GM23338 (cell line): ENCODE measurements at regions not wholly inside any gene's neighbourhood (a gene's known extent, or its start where the extent isn't known, plus 50 kb on each side); places are given as distances from the start of the nearest gene placed in this dataset.
A peak's percentile ranks its signal among the peaks of the same experiment; 100 is the strongest.

Source experiments
- ATAC-seq: fragments of 200-7000 bp; cut with Tn5 transposase; 3 replicates; pipeline ENCODE4 v1.9.1; 2020
- DNase-seq: peaks from one replicate; pipeline ENCODE4 v3.0.0-alpha.2; 2015; ENCODE audit warnings: low spot score
- H2AFZ ChIP-seq: fragments of 200-600 bp; sonication (generic); 2 replicates; pipeline ENCODE4 v1.8.0; 2016; ENCODE audit warnings: antibody characterized with exemption, mild to moderate bottlenecking, moderate library complexity
- H3F3A ChIP-seq: fragments of 200-600 bp; sonication (generic); replicated peaks from 2 replicates; pipeline ENCODE4 v1.8.0; 2017; ENCODE audit warnings: antibody characterized with exemption, mixed run types, low read depth
- H3K27ac ChIP-seq: fragments of 200-600 bp; sonication (generic); 2 replicates; pipeline ENCODE4 v1.6.1; 2016; ENCODE audit warnings: low read depth
- H3K27me3 ChIP-seq: fragments of 200-600 bp; sonication (generic); 2 replicates; pipeline ENCODE4 v1.8.0; 2016; ENCODE audit warnings: mild to moderate bottlenecking, mixed run types, moderate library complexity; ENCODE audit not compliant: insufficient read depth
- H3K36me3 ChIP-seq: fragments of 200-600 bp; sonication (generic); 2 replicates; pipeline ENCODE4 v1.8.0; 2016; ENCODE audit warnings: mild to moderate bottlenecking; ENCODE audit not compliant: insufficient read depth
- H3K4me1 ChIP-seq: fragments of 200-600 bp; sonication (generic); 2 replicates; pipeline ENCODE4 v1.8.0; 2016; ENCODE audit warnings: mild to moderate bottlenecking, moderate library complexity; ENCODE audit not compliant: insufficient read depth
- H3K4me2 ChIP-seq: fragments of 200-600 bp; sonication (generic); 2 replicates; pipeline ENCODE4 v1.7.1; 2017; ENCODE audit warnings: mixed run types
- H3K4me3 ChIP-seq: fragments of 200-600 bp; sonication (generic); 2 replicates; pipeline ENCODE4 v1.6.1; 2016; ENCODE audit warnings: mixed run types
- H3K79me2 ChIP-seq: fragments of 200-600 bp; sonication (generic); replicated peaks from 2 replicates; pipeline ENCODE4 v1.8.0; 2017; ENCODE audit warnings: mild to moderate bottlenecking; ENCODE audit not compliant: insufficient read depth
- H3K9me2 ChIP-seq: fragments of 200-600 bp; sonication (generic); 2 replicates; pipeline ENCODE4 v1.8.0; 2017; ENCODE audit not compliant: insufficient read depth
- H4K20me1 ChIP-seq: fragments of 200-600 bp; sonication (generic); replicated peaks from 2 replicates; pipeline ENCODE4 v1.8.0; 2017; ENCODE audit warnings: mild to moderate bottlenecking; ENCODE audit not compliant: insufficient read depth
- H3K27ac Mint-ChIP-seq: 2 replicates; pipeline ENCODE4 v1.8.0; 2020; ENCODE audit warnings: inconsistent platforms, mild to moderate bottlenecking, moderate library complexity, mixed read lengths
- H3K27me3 Mint-ChIP-seq: 3 replicates; pipeline ENCODE4 v1.8.0; 2022; ENCODE audit warnings: low read depth, mild to moderate bottlenecking, moderate library complexity, mixed read lengths, inconsistent platforms; ENCODE audit not compliant: insufficient read depth, poor library complexity
- H3K36me3 Mint-ChIP-seq: 3 replicates; pipeline ENCODE4 v1.8.0; 2021; ENCODE audit warnings: low read depth, mild to moderate bottlenecking, inconsistent platforms, moderate library complexity, mixed read lengths
- H3K4me1 Mint-ChIP-seq: 3 replicates; pipeline ENCODE4 v1.8.0; 2020; ENCODE audit warnings: mild to moderate bottlenecking, inconsistent platforms, mixed read lengths
- H3K4me3 Mint-ChIP-seq: 3 replicates; pipeline ENCODE4 v1.8.0; 2021; ENCODE audit warnings: moderate library complexity, mild to moderate bottlenecking, inconsistent platforms, mixed read lengths
- H3K9me3 Mint-ChIP-seq: 3 replicates; pipeline ENCODE4 v1.8.0; 2020; ENCODE audit warnings: moderate library complexity, mild to moderate bottlenecking, inconsistent platforms, mixed read lengths
- CREB1 ChIP-seq: fragments of 250-450 bp; sonication (Bioruptor Pico); IDR thresholded peaks from 2 replicates; pipeline ENCODE4 v1.5.0; 2020; ENCODE audit warnings: low read depth, mild to moderate bottlenecking, moderate library complexity
- EZH2 ChIP-seq: fragments of 200-600 bp; sonication (generic); IDR thresholded peaks from one replicate; pipeline ENCODE4 v1.8.0; 2017; ENCODE audit warnings: antibody characterized with exemption, mild to moderate bottlenecking, low read depth; ENCODE audit not compliant: unreplicated experiment
- EZH2phosphoT487 ChIP-seq: fragments of 200-600 bp; sonication (generic); IDR thresholded peaks from one replicate; pipeline ENCODE4 v1.8.1; 2018; ENCODE audit warnings: antibody characterized with exemption; ENCODE audit not compliant: unreplicated experiment
- JUNB ChIP-seq: IDR thresholded peaks from one replicate; pipeline ENCODE4 v1.6.1; 2016; ENCODE audit warnings: antibody characterized with exemption; ENCODE audit not compliant: unreplicated experiment
- NANOG ChIP-seq: IDR thresholded peaks from 2 replicates; pipeline ENCODE4 v1.6.1; 2016; ENCODE audit warnings: antibody characterized with exemption, borderline replicate concordance
- POLR2AphosphoS5 ChIP-seq: IDR thresholded peaks from 2 replicates; pipeline ENCODE4 v1.6.1; 2016; ENCODE audit warnings: antibody characterized with exemption, low read depth
- STAT1 ChIP-seq: IDR thresholded peaks from one replicate; pipeline ENCODE4 v1.6.1; 2016; ENCODE audit warnings: antibody characterized with exemption; ENCODE audit not compliant: unreplicated experiment
- ZNF114 ChIP-seq: fragments of 250-450 bp; sonication (Bioruptor Pico); IDR thresholded peaks from 2 replicates; pipeline ENCODE4 v1.5.0; 2020; ENCODE audit warnings: mild to moderate bottlenecking, moderate library complexity
- ZNF331 ChIP-seq: fragments of 250-450 bp; sonication (Bioruptor Pico); IDR thresholded peaks from 2 replicates; pipeline ENCODE4 v1.5.0; 2020; ENCODE audit warnings: low read depth, mild to moderate bottlenecking, moderate library complexity
- TF ChIP-seq, protein P1 (sequence below): fragments of 250-450 bp; sonication (Bioruptor Pico); IDR thresholded peaks from 2 replicates; pipeline ENCODE4 v1.5.0; 2020; ENCODE audit warnings: mild to moderate bottlenecking, moderate library complexity
- TF ChIP-seq, protein P2 (sequence below): IDR thresholded peaks from one replicate; pipeline ENCODE4 v1.6.1; 2018; ENCODE audit warnings: antibody characterized with exemption; ENCODE audit not compliant: unreplicated experiment
- TF ChIP-seq, protein P3 (sequence below), 2 experiments: fragments of 200-600 bp in 1 of 2; sonication (generic) in 1 of 2; conservative IDR thresholded peaks; 2 replicates each; pipeline versions ENCODE4 v1.5.1 to v1.6.1; 2016 to 2017; ENCODE audit warnings: antibody characterized with exemption in 2 of 2, low read depth in 2 of 2, mild to moderate bottlenecking in 2 of 2, moderate library complexity in 1 of 2
- TF ChIP-seq, protein P4 (sequence below): IDR thresholded peaks from 2 replicates; pipeline ENCODE4 v1.6.1; 2016; ENCODE audit warnings: antibody characterized with exemption

DNA sequence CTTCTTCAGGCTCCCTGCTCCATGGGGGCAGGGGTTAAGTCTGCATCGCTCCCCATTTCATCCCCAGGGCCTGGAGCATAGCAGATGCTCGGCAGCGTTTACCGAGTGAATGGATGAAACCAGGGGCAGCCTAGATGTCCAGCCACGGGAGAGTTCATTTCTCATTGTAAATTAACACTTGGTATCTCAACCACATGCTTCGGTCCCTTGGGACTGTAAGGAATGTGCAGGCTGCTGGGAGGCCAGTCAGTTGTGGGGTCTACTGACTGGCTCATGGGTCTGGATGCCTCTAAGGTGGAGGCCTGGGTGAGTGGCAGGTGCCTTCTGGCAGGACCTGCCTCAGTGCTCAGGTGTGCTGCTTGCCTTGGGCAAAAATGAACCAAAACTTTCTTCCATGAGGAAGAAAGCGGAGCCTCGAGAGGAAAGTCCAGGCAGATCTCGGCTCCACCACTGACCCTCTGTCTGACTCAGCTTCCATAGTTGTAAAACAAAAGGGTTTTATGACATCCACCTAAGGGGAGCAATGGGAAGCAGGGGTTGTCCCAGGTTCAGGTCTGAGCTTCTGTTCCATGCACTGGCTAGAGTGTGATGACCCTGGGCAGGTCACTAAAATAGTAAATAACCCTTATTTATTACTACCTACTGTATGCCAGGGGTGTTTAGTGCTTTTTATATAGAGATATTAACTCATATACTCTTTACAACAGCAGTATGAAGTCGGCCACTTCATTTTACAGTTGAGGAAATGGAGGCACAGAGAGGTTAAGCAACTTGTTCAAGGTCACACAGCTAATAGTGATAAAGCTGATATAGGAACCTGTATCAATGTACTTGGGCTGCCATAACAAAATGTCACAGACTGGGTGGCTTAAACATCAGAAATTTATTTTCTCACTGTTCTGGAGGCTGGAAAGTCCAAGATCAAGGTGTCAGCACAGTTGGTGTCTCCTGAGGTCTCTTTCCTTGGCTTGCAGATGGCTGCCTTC, 144.3 kb upstream of the STX18 start:
- no peak overlapping the region for H3K4me3 ChIP-seq
- no peak overlapping the region for H2AFZ ChIP-seq
- peaks cover 11% of the 10 kb centered on the region for H3K27me3 Mint-ChIP-seq
- no peaks in the 10 kb centered on the region for H3K36me3 ChIP-seq
- TF ChIP-seq POLR2AphosphoS5 (no peak), JUNB (no peak), CREB1 (CRISPR knock-in tag) (no peak), ZNF331 (CRISPR knock-in tag) (no peak), NANOG (no peak), STAT1 (no peak), EZH2 (no peak), EZH2phosphoT487 (no peak), ZNF114 (CRISPR knock-in tag) (no peak)
- TF ChIP-seq, protein P1, sequence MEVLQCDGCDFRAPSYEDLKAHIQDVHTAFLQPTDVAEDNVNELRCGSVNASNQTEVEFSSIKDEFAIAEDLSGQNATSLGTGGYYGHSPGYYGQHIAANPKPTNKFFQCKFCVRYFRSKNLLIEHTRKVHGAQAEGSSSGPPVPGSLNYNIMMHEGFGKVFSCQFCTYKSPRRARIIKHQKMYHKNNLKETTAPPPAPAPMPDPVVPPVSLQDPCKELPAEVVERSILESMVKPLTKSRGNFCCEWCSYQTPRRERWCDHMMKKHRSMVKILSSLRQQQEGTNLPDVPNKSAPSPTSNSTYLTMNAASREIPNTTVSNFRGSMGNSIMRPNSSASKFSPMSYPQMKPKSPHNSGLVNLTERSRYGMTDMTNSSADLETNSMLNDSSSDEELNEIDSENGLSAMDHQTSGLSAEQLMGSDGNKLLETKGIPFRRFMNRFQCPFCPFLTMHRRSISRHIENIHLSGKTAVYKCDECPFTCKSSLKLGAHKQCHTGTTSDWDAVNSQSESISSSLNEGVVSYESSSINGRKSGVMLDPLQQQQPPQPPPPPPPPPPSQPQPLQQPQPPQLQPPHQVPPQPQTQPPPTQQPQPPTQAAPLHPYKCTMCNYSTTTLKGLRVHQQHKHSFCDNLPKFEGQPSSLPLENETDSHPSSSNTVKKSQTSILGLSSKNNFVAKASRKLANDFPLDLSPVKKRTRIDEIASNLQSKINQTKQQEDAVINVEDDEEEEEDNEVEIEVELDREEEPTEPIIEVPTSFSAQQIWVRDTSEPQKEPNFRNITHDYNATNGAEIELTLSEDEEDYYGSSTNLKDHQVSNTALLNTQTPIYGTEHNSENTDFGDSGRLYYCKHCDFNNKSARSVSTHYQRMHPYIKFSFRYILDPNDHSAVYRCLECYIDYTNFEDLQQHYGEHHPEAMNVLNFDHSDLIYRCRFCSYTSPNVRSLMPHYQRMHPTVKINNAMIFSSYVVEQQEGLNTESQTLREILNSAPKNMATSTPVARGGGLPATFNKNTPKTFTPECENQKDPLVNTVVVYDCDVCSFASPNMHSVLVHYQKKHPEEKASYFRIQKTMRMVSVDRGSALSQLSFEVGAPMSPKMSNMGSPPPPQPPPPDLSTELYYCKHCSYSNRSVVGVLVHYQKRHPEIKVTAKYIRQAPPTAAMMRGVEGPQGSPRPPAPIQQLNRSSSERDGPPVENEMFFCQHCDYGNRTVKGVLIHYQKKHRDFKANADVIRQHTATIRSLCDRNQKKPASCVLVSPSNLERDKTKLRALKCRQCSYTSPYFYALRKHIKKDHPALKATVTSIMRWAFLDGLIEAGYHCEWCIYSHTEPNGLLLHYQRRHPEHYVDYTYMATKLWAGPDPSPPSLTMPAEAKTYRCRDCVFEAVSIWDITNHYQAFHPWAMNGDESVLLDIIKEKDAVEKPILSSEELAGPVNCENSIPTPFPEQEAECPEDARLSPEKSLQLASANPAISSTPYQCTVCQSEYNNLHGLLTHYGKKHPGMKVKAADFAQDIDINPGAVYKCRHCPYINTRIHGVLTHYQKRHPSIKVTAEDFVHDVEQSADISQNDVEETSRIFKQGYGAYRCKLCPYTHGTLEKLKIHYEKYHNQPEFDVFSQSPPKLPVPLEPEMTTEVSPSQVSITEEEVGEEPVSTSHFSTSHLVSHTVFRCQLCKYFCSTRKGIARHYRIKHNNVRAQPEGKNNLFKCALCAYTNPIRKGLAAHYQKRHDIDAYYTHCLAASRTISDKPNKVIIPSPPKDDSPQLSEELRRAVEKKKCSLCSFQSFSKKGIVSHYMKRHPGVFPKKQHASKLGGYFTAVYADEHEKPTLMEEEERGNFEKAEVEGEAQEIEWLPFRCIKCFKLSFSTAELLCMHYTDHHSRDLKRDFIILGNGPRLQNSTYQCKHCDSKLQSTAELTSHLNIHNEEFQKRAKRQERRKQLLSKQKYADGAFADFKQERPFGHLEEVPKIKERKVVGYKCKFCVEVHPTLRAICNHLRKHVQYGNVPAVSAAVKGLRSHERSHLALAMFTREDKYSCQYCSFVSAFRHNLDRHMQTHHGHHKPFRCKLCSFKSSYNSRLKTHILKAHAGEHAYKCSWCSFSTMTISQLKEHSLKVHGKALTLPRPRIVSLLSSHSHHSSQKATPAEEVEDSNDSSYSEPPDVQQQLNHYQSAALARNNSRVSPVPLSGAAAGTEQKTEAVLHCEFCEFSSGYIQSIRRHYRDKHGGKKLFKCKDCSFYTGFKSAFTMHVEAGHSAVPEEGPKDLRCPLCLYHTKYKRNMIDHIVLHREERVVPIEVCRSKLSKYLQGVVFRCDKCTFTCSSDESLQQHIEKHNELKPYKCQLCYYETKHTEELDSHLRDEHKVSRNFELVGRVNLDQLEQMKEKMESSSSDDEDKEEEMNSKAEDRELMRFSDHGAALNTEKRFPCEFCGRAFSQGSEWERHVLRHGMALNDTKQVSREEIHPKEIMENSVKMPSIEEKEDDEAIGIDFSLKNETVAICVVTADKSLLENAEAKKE (CRISPR knock-in tag) = no peak
- TF ChIP-seq, protein P2, sequence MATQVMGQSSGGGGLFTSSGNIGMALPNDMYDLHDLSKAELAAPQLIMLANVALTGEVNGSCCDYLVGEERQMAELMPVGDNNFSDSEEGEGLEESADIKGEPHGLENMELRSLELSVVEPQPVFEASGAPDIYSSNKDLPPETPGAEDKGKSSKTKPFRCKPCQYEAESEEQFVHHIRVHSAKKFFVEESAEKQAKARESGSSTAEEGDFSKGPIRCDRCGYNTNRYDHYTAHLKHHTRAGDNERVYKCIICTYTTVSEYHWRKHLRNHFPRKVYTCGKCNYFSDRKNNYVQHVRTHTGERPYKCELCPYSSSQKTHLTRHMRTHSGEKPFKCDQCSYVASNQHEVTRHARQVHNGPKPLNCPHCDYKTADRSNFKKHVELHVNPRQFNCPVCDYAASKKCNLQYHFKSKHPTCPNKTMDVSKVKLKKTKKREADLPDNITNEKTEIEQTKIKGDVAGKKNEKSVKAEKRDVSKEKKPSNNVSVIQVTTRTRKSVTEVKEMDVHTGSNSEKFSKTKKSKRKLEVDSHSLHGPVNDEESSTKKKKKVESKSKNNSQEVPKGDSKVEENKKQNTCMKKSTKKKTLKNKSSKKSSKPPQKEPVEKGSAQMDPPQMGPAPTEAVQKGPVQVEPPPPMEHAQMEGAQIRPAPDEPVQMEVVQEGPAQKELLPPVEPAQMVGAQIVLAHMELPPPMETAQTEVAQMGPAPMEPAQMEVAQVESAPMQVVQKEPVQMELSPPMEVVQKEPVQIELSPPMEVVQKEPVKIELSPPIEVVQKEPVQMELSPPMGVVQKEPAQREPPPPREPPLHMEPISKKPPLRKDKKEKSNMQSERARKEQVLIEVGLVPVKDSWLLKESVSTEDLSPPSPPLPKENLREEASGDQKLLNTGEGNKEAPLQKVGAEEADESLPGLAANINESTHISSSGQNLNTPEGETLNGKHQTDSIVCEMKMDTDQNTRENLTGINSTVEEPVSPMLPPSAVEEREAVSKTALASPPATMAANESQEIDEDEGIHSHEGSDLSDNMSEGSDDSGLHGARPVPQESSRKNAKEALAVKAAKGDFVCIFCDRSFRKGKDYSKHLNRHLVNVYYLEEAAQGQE = no peak
- TF ChIP-seq, protein P3, sequence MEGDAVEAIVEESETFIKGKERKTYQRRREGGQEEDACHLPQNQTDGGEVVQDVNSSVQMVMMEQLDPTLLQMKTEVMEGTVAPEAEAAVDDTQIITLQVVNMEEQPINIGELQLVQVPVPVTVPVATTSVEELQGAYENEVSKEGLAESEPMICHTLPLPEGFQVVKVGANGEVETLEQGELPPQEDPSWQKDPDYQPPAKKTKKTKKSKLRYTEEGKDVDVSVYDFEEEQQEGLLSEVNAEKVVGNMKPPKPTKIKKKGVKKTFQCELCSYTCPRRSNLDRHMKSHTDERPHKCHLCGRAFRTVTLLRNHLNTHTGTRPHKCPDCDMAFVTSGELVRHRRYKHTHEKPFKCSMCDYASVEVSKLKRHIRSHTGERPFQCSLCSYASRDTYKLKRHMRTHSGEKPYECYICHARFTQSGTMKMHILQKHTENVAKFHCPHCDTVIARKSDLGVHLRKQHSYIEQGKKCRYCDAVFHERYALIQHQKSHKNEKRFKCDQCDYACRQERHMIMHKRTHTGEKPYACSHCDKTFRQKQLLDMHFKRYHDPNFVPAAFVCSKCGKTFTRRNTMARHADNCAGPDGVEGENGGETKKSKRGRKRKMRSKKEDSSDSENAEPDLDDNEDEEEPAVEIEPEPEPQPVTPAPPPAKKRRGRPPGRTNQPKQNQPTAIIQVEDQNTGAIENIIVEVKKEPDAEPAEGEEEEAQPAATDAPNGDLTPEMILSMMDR (conservative IDR thresholded peaks at IDR 0.05; ENCODE audit: low read depth in 2 of 2) = no peak
- TF ChIP-seq, protein P4, sequence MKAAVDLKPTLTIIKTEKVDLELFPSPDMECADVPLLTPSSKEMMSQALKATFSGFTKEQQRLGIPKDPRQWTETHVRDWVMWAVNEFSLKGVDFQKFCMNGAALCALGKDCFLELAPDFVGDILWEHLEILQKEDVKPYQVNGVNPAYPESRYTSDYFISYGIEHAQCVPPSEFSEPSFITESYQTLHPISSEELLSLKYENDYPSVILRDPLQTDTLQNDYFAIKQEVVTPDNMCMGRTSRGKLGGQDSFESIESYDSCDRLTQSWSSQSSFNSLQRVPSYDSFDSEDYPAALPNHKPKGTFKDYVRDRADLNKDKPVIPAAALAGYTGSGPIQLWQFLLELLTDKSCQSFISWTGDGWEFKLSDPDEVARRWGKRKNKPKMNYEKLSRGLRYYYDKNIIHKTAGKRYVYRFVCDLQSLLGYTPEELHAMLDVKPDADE = no peak
- peaks cover 8% of the 10 kb centered on the region for H3K4me1 Mint-ChIP-seq
- H3K4me1 ChIP-seq = no peaks in the 10 kb centered on the region
- no peaks in the 10 kb centered on the region for H3K9me3 Mint-ChIP-seq
- H3K79me2 ChIP-seq = no peaks in the 10 kb centered on the region
- H3K27me3 ChIP-seq = no peaks in the 10 kb centered on the region
- H3K27ac ChIP-seq = no peak overlapping the region
- no peak overlapping the region for H3K4me3 Mint-ChIP-seq
- H3K4me2 ChIP-seq = no peak overlapping the region
- H3K27ac Mint-ChIP-seq = no peak overlapping the region
- H3K36me3 Mint-ChIP-seq = peaks cover 10% of the 10 kb centered on the region
- H4K20me1 ChIP-seq = peaks cover 4% of the 10 kb centered on the region; the same call in 1 of the 2 replicates
- peak; percentile 43; the same call in 2 of the 3 replicates for ATAC-seq
- no peaks in the 10 kb centered on the region for H3K9me2 ChIP-seq
- DNase-seq = no peak
- no peaks in the 10 kb centered on the region for H3F3A ChIP-seq
